ENCODE measurements at regions not wholly inside any gene's neighbourhood (a gene's known extent, or its start where the extent isn't known, plus 50 kb on each side); places are given as distances from the start of the nearest gene placed in this dataset.

- no peak overlapping the region for H3K27ac ChIP-seq (ENCODE audit: low read length)
- no peaks in the 10 kb centered on the region for H3F3A ChIP-seq (ENCODE audit: insufficient read depth, low read length, poor library complexity, severe bottlenecking)
- H3K36me3 ChIP-seq (ENCODE audit: insufficient read depth, low read length), result no peaks in the 10 kb centered on the region
- H3K4me3 ChIP-seq (ENCODE audit: low read length), result no peak overlapping the region
- no peak overlapping the region for H3K4me2 ChIP-seq (ENCODE audit: low read length)
- H4K20me1 ChIP-seq (ENCODE audit: insufficient read depth), result no peaks in the 10 kb centered on the region
- H3K79me2 ChIP-seq (replicated peaks; ENCODE audit: insufficient read depth, low read length), result no peaks in the 10 kb centered on the region
- no peaks in the 10 kb centered on the region for H3K27me3 ChIP-seq (ENCODE audit: insufficient read depth, low read depth, low read length)
- H3K9me2 ChIP-seq (ENCODE audit: insufficient read depth, low read length), result no peaks in the 10 kb centered on the region
- no peaks in the 10 kb centered on the region for H3K9me3 ChIP-seq (ENCODE audit: low read length)
- TF ChIP-seq MXI1 (conservative IDR thresholded peaks at IDR 0.05; ENCODE audit: poor library complexity, severe bottlenecking) (no peak), TAF1 (IDR thresholded peaks at IDR 0.05; ENCODE audit: low read depth) (no peak), EZH2 (IDR thresholded peaks at IDR 0.05; ENCODE audit: borderline replicate concordance, insufficient read depth, low read length, poor library complexity, severe bottlenecking) (no peak), EP300 (conservative IDR thresholded peaks at IDR 0.05; ENCODE audit: poor library complexity, severe bottlenecking) (no peak), POLR2AphosphoS5 (IDR thresholded peaks at IDR 0.05) (no peak), RAD21 (conservative IDR thresholded peaks at IDR 0.05) (no peak), SMC3 (conservative IDR thresholded peaks at IDR 0.05; ENCODE audit: poor library complexity) (no peak)
- TF ChIP-seq, protein P1, sequence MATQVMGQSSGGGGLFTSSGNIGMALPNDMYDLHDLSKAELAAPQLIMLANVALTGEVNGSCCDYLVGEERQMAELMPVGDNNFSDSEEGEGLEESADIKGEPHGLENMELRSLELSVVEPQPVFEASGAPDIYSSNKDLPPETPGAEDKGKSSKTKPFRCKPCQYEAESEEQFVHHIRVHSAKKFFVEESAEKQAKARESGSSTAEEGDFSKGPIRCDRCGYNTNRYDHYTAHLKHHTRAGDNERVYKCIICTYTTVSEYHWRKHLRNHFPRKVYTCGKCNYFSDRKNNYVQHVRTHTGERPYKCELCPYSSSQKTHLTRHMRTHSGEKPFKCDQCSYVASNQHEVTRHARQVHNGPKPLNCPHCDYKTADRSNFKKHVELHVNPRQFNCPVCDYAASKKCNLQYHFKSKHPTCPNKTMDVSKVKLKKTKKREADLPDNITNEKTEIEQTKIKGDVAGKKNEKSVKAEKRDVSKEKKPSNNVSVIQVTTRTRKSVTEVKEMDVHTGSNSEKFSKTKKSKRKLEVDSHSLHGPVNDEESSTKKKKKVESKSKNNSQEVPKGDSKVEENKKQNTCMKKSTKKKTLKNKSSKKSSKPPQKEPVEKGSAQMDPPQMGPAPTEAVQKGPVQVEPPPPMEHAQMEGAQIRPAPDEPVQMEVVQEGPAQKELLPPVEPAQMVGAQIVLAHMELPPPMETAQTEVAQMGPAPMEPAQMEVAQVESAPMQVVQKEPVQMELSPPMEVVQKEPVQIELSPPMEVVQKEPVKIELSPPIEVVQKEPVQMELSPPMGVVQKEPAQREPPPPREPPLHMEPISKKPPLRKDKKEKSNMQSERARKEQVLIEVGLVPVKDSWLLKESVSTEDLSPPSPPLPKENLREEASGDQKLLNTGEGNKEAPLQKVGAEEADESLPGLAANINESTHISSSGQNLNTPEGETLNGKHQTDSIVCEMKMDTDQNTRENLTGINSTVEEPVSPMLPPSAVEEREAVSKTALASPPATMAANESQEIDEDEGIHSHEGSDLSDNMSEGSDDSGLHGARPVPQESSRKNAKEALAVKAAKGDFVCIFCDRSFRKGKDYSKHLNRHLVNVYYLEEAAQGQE (IDR thresholded peaks at IDR 0.05; ENCODE audit: borderline replicate concordance), result no peak
- TF ChIP-seq, protein P2, sequence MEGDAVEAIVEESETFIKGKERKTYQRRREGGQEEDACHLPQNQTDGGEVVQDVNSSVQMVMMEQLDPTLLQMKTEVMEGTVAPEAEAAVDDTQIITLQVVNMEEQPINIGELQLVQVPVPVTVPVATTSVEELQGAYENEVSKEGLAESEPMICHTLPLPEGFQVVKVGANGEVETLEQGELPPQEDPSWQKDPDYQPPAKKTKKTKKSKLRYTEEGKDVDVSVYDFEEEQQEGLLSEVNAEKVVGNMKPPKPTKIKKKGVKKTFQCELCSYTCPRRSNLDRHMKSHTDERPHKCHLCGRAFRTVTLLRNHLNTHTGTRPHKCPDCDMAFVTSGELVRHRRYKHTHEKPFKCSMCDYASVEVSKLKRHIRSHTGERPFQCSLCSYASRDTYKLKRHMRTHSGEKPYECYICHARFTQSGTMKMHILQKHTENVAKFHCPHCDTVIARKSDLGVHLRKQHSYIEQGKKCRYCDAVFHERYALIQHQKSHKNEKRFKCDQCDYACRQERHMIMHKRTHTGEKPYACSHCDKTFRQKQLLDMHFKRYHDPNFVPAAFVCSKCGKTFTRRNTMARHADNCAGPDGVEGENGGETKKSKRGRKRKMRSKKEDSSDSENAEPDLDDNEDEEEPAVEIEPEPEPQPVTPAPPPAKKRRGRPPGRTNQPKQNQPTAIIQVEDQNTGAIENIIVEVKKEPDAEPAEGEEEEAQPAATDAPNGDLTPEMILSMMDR (IDR thresholded peaks at IDR 0.05; ENCODE audit: poor library complexity, severe bottlenecking), result no peak
- no peak overlapping the region for H2AFZ ChIP-seq (ENCODE audit: low read depth, low read length)
- no peak overlapping the region for H3K9ac ChIP-seq (ENCODE audit: low read length)
Observed at GRCh38 chr1:38785285-38786039, 74.1 kb downstream of the RRAGC start.

DNA sequence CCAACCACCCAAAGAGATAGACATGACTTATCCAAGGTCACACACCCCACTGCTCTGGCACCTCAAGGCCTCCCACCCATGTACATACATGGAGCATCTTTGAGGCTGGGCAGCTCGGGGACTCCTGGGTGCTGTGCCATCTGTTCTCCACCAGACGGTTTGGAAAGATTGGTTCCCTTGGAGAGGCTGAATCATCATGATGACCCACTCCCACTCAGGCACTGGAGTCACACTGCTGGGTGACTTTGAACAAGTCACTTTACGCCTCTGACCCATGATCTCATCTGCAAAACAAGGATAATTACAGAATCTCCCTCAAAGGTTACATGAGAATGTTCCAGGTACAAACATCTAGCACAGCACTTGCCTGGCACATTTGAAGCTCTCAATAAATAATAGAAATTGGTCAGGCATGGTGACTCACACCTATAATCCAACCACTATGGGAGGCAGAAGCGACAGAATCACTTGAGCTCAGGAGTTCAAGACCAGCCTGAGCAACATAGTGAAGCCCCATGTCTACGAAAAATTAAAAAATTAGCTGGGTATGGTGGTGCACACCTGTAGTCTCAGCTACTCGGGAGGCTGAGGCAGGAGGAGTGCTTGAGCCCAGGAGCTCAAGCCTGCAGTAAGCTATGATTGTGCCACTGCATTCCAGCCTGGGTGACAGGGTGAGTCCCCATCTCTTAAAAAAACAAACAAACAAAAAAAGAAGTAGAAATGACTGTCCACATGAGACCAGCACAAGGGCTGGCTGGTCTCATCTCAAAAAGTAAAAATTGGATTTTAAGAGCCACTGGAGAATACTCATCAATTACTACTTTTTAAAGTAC is 74.9 kb downstream of the RRAGC start:
- Histone ChIP-seq H2AFZ (ENCODE audit: low read depth, low read length) (no peak overlapping the region), H3K27ac (ENCODE audit: low read length) (peak overlapping the region; percentile 58), H3K4me3 (ENCODE audit: low read length) (no peak overlapping the region), H3K27me3 (ENCODE audit: insufficient read depth, low read depth, low read length) (no peaks in the 10 kb centered on the region), H3K9ac (ENCODE audit: low read length) (no peak overlapping the region), H3K36me3 (ENCODE audit: insufficient read depth, low read length) (no peaks in the 10 kb centered on the region), H3K9me2 (ENCODE audit: insufficient read depth, low read length) (no peaks in the 10 kb centered on the region), H4K20me1 (ENCODE audit: insufficient read depth) (no peaks in the 10 kb centered on the region), H3K4me2 (ENCODE audit: low read length) (no peak overlapping the region), H3K9me3 (ENCODE audit: low read length) (no peaks in the 10 kb centered on the region), H3K79me2 (replicated peaks; ENCODE audit: insufficient read depth, low read length) (no peaks in the 10 kb centered on the region), H3F3A (ENCODE audit: insufficient read depth, low read length, poor library complexity, severe bottlenecking) (no peaks in the 10 kb centered on the region)
- TF ChIP-seq MXI1 (conservative IDR thresholded peaks at IDR 0.05; ENCODE audit: poor library complexity, severe bottlenecking) (peak; percentile 12), RAD21 (conservative IDR thresholded peaks at IDR 0.05) (no peak)

Data from neural cell (in vitro differentiated cells).